ENCODE measurements at regions not wholly inside any gene's neighbourhood (a gene's known extent, or its start where the extent isn't known, plus 50 kb on each side); places are given as distances from the start of the nearest gene placed in this dataset.
A peak's percentile ranks its signal among the peaks of the same experiment; 100 is the strongest.

- in situ Hi-C loops (cut with MboI; ENCODE audit: low sequenced_read_pairs, unreplicated experiment) = no loop called here
Measured at GRCh38 chr9:75235632-75236031, 147.3 kb downstream of the OSTF1 start.

DNA sequence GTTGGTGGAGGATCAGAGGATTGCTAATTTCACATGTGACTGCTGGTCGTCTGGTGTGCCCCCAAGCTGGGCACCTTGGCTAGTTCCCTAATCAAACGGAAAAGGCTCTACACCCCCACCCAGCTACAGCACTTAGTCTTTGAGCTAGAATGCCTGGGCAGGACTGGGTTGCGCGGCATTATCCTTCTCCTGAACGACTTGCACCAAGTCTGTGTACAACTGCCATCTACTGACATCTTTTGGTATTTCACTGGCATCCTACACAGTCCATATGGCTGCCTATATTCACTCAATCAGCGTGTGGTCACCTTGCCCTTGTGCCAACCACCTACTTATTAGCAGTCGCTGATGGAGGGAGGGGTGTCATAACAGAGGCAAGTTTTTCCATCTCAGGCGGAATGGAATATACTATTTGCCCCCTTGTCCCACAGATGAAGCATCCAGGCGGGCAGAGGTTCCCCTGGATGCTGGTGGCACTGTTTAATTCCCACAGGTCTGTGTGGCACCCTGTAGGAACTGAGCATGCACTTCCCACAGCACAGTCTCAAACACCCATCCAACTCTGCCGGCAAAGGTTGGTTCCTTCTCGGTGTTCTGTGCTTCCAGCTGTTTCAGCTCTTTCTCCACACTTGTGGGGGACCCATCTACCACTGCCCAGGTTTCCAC, 150.1 kb downstream of the OSTF1 start:
- in situ Hi-C loops (cut with MboI; ENCODE audit: low sequenced_read_pairs, unreplicated experiment) = no loop called here
- TF ChIP-seq, protein P1, sequence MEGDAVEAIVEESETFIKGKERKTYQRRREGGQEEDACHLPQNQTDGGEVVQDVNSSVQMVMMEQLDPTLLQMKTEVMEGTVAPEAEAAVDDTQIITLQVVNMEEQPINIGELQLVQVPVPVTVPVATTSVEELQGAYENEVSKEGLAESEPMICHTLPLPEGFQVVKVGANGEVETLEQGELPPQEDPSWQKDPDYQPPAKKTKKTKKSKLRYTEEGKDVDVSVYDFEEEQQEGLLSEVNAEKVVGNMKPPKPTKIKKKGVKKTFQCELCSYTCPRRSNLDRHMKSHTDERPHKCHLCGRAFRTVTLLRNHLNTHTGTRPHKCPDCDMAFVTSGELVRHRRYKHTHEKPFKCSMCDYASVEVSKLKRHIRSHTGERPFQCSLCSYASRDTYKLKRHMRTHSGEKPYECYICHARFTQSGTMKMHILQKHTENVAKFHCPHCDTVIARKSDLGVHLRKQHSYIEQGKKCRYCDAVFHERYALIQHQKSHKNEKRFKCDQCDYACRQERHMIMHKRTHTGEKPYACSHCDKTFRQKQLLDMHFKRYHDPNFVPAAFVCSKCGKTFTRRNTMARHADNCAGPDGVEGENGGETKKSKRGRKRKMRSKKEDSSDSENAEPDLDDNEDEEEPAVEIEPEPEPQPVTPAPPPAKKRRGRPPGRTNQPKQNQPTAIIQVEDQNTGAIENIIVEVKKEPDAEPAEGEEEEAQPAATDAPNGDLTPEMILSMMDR (IDR thresholded peaks at IDR 0.05; ENCODE audit: borderline replicate concordance, control extremely low read depth, extremely low read depth, insufficient read depth, missing control alignments) = peak; percentile 35
- peak; percentile 38 for DNase-seq (ENCODE audit: low spot score)

More at GRCh38 chr9:75235632-75236031, 147.3 kb downstream of the OSTF1 start:
- TF ChIP-seq, protein P1 (IDR thresholded peaks at IDR 0.05; ENCODE audit: borderline replicate concordance, control extremely low read depth, extremely low read depth, insufficient read depth, missing control alignments) = no peak
- no peak for DNase-seq (ENCODE audit: low spot score)

DNA sequence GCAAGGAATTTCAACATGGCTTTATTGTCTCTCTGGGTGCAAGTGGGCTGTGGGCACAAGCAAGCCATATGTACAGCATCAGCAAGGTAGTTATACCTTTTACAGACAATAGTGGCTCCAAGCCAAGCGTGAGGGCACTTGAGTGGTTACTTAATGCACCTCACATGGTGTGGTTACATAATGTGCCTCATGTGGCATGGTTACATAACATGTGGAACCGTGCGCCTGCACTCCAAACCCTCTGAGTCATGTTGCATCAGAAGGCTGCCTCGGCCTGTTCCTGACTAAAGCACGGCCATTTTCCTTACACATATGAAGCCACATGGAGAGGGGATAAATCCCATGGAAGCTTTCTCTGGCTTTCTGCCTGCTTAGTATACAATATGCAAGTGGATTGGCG, 150.9 kb downstream of the OSTF1 start:
- in situ Hi-C loops (cut with MboI; ENCODE audit: low sequenced_read_pairs, unreplicated experiment) = no loop called here
- DNase-seq (ENCODE audit: low spot score) = no peak
- TF ChIP-seq, protein P1 (IDR thresholded peaks at IDR 0.05; ENCODE audit: borderline replicate concordance, control extremely low read depth, extremely low read depth, insufficient read depth, missing control alignments) = no peak

GRCh38 chr9:75242426-75242825, 154.1 kb downstream of the OSTF1 start:
- TF ChIP-seq, protein P1 (IDR thresholded peaks at IDR 0.05; ENCODE audit: borderline replicate concordance, control extremely low read depth, extremely low read depth, insufficient read depth, missing control alignments) = no peak
- in situ Hi-C loops (cut with MboI; ENCODE audit: low sequenced_read_pairs, unreplicated experiment) = no loop called here
- no peak for DNase-seq (ENCODE audit: low spot score)

DNA sequence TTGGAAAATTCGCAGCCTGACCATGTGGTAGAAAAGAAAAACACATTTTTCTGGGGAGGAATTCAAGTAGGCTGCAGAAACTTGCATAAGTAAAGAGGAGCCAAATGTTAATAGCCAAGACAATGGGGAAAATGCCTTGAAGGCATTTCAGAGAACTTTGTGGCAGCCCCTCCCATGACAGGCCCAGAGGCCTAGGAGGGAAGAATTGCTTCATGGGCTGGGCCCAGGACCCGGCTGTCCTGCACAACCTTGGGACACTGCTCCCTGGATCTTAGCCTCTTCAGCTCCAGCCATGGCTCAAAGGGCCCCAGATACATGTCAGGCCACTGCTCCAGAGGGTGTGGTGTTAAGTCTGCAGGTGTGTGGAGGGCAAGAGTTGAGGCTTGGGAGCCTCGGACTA, 158.6 kb downstream of the OSTF1 start:
- no peak for DNase-seq (ENCODE audit: low spot score)
- TF ChIP-seq, protein P1 (IDR thresholded peaks at IDR 0.05; ENCODE audit: borderline replicate concordance, control extremely low read depth, extremely low read depth, insufficient read depth, missing control alignments) = no peak
- in situ Hi-C loops (cut with MboI; ENCODE audit: low sequenced_read_pairs, unreplicated experiment) = no loop called here

GRCh38 chr9:75265525-75265972, 177.2 kb downstream of the OSTF1 start:
- TF ChIP-seq, protein P1 (IDR thresholded peaks at IDR 0.05; ENCODE audit: borderline replicate concordance, control extremely low read depth, extremely low read depth, insufficient read depth, missing control alignments) = peak; percentile 67
- in situ Hi-C loops (cut with MboI; ENCODE audit: low sequenced_read_pairs, unreplicated experiment) = no loop called here
- peak; percentile 37 for DNase-seq (ENCODE audit: low spot score)

Data from GM13976 (cell line).